Ascending aorta (tissue), 2 donors: ENCODE measurements at regions not wholly inside any gene's neighbourhood (a gene's known extent, or its start where the extent isn't known, plus 50 kb on each side); places are given as distances from the start of the nearest gene placed in this dataset.

ENCODE experiments used
- DNase-seq, 2 donors: peaks; one replicate each; pipeline ENCODE4 v3.0.0-alpha.2; 2019; ENCODE audit warnings: low spot score in 2 of 2
- H3K27ac ChIP-seq, 2 donors: fragments of 200-600 bp; sonication (generic); one replicate each; pipeline ENCODE4 v1.5.1; 2016 to 2017; ENCODE audit warnings: mild to moderate bottlenecking in 1 of 2
- H3K27me3 ChIP-seq: fragments of 200-600 bp; sonication (generic); one replicate; pipeline ENCODE4 v1.5.1; 2017
- H3K36me3 ChIP-seq, 2 donors: fragments of 200-600 bp; sonication (generic); one replicate each; pipeline ENCODE4 v1.5.1; 2016
- H3K4me1 ChIP-seq, 2 donors: fragments of 200-600 bp; sonication (generic); one replicate each; pipeline ENCODE4 v1.5.1; 2016 to 2017; ENCODE audit warnings: mild to moderate bottlenecking in 1 of 2
- H3K4me3 ChIP-seq, 2 donors: fragments of 200-600 bp; sonication (generic); one replicate each; pipeline ENCODE4 v1.5.1; 2016 to 2017; ENCODE audit warnings: mild to moderate bottlenecking in 1 of 2
- H3K9me3 ChIP-seq, 2 donors: fragments of 200-600 bp; sonication (generic); one replicate each; pipeline ENCODE4 v1.5.1; 2016
- intact Hi-C: fragments of 100-400 bp; cut with DNase I; formaldehyde crosslinking; loops from one replicate; pipeline ENCODE4 v1.15.1; 2023
- TF ChIP-seq, protein P1 (sequence below), 3 experiments: fragments of 200-600 bp in 2 of 3; fragments of 450-650 bp in 1 of 3; sonication (generic) in 2 of 3; IDR thresholded peaks; one replicate each; pipeline ENCODE4 v1.5.1; 2016 to 2019; ENCODE audit warnings: antibody characterized with exemption in 3 of 3, mild to moderate bottlenecking in 1 of 3, moderate library complexity in 1 of 3

DNA sequence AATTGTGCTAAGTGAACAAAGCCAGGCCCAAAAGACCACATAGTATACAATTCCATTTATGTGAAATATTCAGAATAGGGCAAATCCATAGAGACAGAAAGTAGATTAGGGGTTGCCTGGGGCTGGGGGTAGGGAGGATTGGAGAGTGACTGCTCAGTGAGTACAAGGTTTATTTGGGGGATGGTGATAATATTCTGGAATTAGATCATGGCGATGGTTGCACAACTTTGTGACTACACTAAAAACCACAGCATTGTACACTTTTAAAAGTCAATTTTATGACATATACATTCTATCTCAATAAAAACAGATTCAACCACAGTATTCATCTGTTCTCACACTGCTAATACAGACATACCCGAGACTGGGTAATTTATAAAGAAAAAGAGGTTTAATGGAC, 68.7 kb upstream of the MAP1LC3B2 start:
- H3K36me3 ChIP-seq = no peaks in the 10 kb centered on the region
- no peak overlapping the region for H3K27ac ChIP-seq
- DNase-seq = no peak
- no peaks in the 10 kb centered on the region for H3K4me1 ChIP-seq
- peaks cover 0 to 7% of the 10 kb centered on the region in 2 donors for H3K9me3 ChIP-seq
- TF ChIP-seq, protein P1, sequence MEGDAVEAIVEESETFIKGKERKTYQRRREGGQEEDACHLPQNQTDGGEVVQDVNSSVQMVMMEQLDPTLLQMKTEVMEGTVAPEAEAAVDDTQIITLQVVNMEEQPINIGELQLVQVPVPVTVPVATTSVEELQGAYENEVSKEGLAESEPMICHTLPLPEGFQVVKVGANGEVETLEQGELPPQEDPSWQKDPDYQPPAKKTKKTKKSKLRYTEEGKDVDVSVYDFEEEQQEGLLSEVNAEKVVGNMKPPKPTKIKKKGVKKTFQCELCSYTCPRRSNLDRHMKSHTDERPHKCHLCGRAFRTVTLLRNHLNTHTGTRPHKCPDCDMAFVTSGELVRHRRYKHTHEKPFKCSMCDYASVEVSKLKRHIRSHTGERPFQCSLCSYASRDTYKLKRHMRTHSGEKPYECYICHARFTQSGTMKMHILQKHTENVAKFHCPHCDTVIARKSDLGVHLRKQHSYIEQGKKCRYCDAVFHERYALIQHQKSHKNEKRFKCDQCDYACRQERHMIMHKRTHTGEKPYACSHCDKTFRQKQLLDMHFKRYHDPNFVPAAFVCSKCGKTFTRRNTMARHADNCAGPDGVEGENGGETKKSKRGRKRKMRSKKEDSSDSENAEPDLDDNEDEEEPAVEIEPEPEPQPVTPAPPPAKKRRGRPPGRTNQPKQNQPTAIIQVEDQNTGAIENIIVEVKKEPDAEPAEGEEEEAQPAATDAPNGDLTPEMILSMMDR (IDR thresholded peaks at IDR 0.05) = no peak
- H3K4me3 ChIP-seq = no peak overlapping the region
- no peaks in the 10 kb centered on the region for H3K27me3 ChIP-seq
- intact Hi-C loops = no loop called here

DNA sequence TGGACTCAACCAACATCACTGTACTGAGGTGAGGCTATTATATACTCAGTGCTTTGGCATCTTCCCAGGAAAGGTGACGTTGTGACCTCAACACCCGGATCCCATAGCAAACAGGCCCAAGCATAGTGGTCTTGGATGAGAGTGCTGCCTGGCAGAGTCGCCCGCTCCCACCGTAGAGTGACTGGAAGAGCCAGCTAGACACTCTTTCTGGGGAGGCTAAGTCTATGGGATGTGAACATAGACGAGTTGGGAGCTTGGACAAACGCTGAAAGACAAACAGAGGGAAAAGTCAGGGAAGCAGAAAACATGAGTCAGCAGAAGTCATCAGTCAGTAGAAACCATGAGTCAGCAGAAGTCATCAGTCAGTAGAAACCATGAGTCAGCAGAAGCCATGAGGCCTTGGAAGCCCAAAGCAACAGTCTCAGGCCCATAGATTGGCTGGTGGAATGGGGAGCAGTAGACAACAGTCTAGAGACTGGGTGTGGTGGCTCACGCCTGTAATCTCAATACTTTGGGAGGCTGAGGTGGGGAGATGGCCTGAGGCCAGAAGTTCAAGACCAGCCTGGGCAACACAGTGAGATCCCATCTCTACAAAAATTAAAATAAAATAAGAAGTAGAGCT, 66.4 kb upstream of the MAP1LC3B2 start:
- no peak for DNase-seq
- peaks cover 0 to 3% of the 10 kb centered on the region in 2 donors for H3K9me3 ChIP-seq
- intact Hi-C loops = no loop called here

DNA sequence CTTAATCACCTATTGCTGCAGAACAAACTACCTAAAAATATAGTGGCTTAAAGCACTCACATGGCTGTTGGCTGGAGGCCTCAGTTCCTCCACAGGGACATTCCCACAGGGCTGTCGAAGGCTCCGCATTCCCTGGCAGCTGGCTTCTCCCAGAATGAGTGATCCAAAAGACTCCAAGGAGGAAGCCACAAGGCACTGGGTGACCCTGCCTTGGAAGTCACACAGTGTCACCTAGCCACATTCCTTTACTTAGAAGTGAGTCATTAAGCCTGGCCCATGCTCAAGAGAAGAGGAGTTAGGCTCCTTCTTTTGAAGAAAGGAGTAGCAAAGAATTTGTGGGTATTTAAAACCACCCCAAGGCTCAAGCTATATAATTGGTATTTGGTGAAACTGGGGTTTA, 63.9 kb upstream of the MAP1LC3B2 start:
- H3K27me3 ChIP-seq = no peaks in the 10 kb centered on the region
- H3K4me1 ChIP-seq = no peaks in the 10 kb centered on the region
- no peak for DNase-seq
- no peaks in the 10 kb centered on the region for H3K9me3 ChIP-seq
- H3K4me3 ChIP-seq = no peak overlapping the region
- H3K27ac ChIP-seq = no peak overlapping the region
- TF ChIP-seq, protein P1 (IDR thresholded peaks at IDR 0.05) = no peak
- H3K36me3 ChIP-seq = no peaks in the 10 kb centered on the region
- intact Hi-C loops = no loop called here

More for the DNA sequence above, 66.4 kb upstream of the MAP1LC3B2 start:
- TF ChIP-seq, protein P1 (IDR thresholded peaks at IDR 0.05) = no peak
- Histone ChIP-seq H3K36me3 (no peaks in the 10 kb centered on the region), H3K27me3 (no peaks in the 10 kb centered on the region), H3K27ac (no peak overlapping the region), H3K4me3 (no peak overlapping the region), H3K4me1 (no peaks in the 10 kb centered on the region)

DNA sequence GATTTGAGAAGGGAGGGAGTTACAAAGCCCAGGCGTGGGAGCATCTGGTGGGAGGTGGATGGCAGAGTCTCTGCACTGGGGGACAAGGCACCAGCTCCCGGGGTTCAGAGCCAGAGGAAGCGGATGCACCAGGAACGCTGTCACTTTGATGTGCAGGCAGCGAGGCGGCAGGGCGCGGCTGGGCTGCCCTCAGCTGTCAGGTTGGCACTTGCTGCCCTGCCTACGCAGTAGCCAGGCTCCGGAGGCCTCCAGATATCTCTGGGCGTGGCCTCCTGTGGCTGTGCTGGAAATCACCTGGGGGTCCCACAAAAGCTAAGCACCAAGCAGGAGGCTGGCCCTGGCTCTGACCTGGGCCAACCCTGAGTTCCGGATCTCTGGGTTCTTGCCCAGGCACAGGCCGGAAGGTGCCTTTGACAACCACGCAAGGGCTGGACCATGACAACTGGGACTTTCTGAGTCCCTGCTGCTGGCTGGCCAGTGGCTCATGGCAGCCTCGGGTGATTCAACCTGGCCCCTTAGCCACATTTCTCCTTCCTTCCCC, 62.1 kb upstream of the MAP1LC3B2 start:
- intact Hi-C loops = no loop called here
- Histone ChIP-seq H3K27me3 (no peaks in the 10 kb centered on the region), H3K4me3 (no peak overlapping the region), H3K27ac (no peak overlapping the region), H3K36me3 (no peaks in the 10 kb centered on the region), H3K4me1 (no peaks in the 10 kb centered on the region), H3K9me3 (no peaks in the 10 kb centered on the region)
- TF ChIP-seq, protein P1 (IDR thresholded peaks at IDR 0.05) = no peak
- no peak for DNase-seq

DNA sequence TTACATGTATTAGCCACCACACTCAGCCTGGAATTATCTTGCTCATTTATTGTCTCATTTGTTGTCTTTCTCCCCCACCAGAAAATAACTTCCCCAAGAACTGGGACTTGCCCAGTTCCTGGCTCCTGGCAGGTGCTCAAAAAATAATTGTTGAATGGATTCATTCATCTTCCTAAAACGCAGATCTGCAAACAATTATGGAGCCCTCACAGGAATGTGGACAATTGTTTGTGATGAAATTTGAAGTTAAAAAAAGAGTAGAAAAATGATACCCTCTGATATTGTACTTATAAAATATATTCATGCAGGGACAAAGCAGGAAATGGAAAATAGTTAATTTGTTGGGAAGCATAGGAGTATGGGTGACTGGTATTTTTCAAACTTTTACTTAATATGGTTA, 60.7 kb upstream of the MAP1LC3B2 start:
- no peaks in the 10 kb centered on the region for H3K27me3 ChIP-seq
- TF ChIP-seq, protein P1 (IDR thresholded peaks at IDR 0.05) = no peak
- intact Hi-C loops = no loop called here
- no peak overlapping the region for H3K4me3 ChIP-seq
- DNase-seq = no peak
- H3K36me3 ChIP-seq = no peaks in the 10 kb centered on the region
- H3K4me1 ChIP-seq = no peaks in the 10 kb centered on the region
- no peaks in the 10 kb centered on the region for H3K9me3 ChIP-seq
- no peak overlapping the region for H3K27ac ChIP-seq
